HEK293T (cell line): ENCODE measurements at regions not wholly inside any gene's neighbourhood (a gene's known extent, or its start where the extent isn't known, plus 50 kb on each side); places are given as distances from the start of the nearest gene placed in this dataset.

ENCODE experiments used
- BHLHE40 ChIP-seq: fragments of 450-650 bp; IDR thresholded peaks from 2 replicates; pipeline ENCODE4 v1.6.1; 2016; ENCODE audit warnings: mild to moderate bottlenecking, moderate library complexity, borderline replicate concordance
- ELF4 ChIP-seq: fragments of 450-650 bp; IDR thresholded peaks from 2 replicates; pipeline ENCODE4 v1.6.1; 2017; ENCODE audit warnings: antibody characterized with exemption
- FOXA1 ChIP-seq: fragments of 450-650 bp; IDR thresholded peaks from 2 replicates; pipeline ENCODE4 v1.6.1; 2016; ENCODE audit warnings: mild to moderate bottlenecking
- FOXM1 ChIP-seq: fragments of 450-650 bp; IDR thresholded peaks from 2 replicates; pipeline ENCODE4 v1.6.1; 2017; ENCODE audit warnings: mild to moderate bottlenecking, borderline replicate concordance
- HDGF ChIP-seq: fragments of 450-650 bp; IDR thresholded peaks from 2 replicates; pipeline ENCODE4 v1.6.1; 2017; ENCODE audit warnings: antibody characterized with exemption, borderline replicate concordance
- L3MBTL2 ChIP-seq: fragments of 450-650 bp; conservative IDR thresholded peaks from 2 replicates; pipeline ENCODE4 v1.6.1; 2016; ENCODE audit warnings: mild to moderate bottlenecking
- LEF1 ChIP-seq: fragments of 450-650 bp; IDR thresholded peaks from 2 replicates; pipeline ENCODE4 v1.6.1; 2017; ENCODE audit warnings: mild to moderate bottlenecking, borderline replicate concordance
- PKNOX1 ChIP-seq: fragments of 450-650 bp; IDR thresholded peaks from 2 replicates; pipeline ENCODE4 v1.6.1; 2016
- TARDBP ChIP-seq: fragments of 450-650 bp; IDR thresholded peaks from 2 replicates; pipeline ENCODE4 v1.6.1; 2016
- ZNF384 ChIP-seq: fragments of 450-650 bp; IDR thresholded peaks from 2 replicates; pipeline ENCODE4 v1.6.1; 2016

- no peak for TF ChIP-seq PKNOX1
- no peak for TF ChIP-seq FOXA1
- TF ChIP-seq BHLHE40 = no peak
- TF ChIP-seq TARDBP = no peak
- TF ChIP-seq L3MBTL2 = no peak
- TF ChIP-seq LEF1 = no peak
- TF ChIP-seq ZNF384 = no peak
- TF ChIP-seq ELF4 = no peak
- no peak for TF ChIP-seq FOXM1
- no peak for TF ChIP-seq HDGF
These were observed 125.1 kb upstream of the LYZL1 start for GRCh38 chr10:29163746-29164145.
